Choroid plexus epithelial cell (primary cell): ENCODE measurements at regions not wholly inside any gene's neighbourhood (a gene's known extent, or its start where the extent isn't known, plus 50 kb on each side); places are given as distances from the start of the nearest gene placed in this dataset.

Source experiments
- DNase-seq: peaks from one replicate; pipeline ENCODE4 v3.0.0-alpha.2; 2010; ENCODE audit warnings: low read depth
- H3K4me3 ChIP-seq: 2 replicates; pipeline ENCODE4 v1.5.1; 2011; ENCODE audit warnings: low read depth, mild to moderate bottlenecking, control low read depth, low read length, moderate library complexity
- TF ChIP-seq, protein P1 (sequence below): conservative IDR thresholded peaks from 2 replicates; pipeline ENCODE4 v1.5.1; 2011; ENCODE audit warnings: low read depth, mild to moderate bottlenecking, control low read depth, inconsistent platforms, low read length, moderate library complexity

DNA sequence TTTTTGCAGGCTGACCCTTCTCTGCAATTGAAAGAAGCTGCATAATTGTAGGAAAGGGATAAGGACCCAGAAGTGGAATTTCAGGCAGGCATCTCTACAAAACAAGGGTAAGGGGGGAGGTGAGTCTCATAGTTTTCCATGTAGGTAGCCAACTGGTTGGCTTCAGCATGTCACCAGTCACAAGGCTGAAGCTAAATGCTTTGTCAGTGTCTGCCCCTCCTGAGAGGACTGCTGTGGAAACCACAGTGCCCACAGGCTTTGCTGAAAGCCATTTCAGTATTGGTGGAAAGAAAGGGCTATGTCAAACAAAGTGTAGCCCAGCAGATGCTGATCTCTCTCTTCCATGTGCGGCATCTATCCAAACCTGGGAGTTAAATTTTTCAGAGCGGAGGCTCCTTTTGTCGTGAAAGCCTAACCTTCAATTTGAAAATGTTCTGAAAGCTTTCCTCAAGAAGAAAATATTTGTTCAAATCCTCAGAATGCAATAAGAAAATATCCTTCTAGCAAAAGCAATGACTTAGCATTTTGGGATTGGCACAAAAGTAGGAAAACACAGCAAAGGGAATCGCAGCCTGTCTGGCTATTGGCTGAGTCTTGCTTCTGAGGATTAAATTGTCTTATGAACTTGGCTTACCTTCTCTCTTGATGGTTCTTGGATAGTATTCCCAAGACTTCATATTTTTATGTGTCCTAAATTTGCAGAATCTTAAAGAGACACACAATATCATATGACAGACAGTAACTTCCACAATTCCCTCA, 591.7 kb downstream of the PLPP3 start:
- TF ChIP-seq, protein P1, sequence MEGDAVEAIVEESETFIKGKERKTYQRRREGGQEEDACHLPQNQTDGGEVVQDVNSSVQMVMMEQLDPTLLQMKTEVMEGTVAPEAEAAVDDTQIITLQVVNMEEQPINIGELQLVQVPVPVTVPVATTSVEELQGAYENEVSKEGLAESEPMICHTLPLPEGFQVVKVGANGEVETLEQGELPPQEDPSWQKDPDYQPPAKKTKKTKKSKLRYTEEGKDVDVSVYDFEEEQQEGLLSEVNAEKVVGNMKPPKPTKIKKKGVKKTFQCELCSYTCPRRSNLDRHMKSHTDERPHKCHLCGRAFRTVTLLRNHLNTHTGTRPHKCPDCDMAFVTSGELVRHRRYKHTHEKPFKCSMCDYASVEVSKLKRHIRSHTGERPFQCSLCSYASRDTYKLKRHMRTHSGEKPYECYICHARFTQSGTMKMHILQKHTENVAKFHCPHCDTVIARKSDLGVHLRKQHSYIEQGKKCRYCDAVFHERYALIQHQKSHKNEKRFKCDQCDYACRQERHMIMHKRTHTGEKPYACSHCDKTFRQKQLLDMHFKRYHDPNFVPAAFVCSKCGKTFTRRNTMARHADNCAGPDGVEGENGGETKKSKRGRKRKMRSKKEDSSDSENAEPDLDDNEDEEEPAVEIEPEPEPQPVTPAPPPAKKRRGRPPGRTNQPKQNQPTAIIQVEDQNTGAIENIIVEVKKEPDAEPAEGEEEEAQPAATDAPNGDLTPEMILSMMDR, result no peak
- no peak overlapping the region for H3K4me3 ChIP-seq
- no peak for DNase-seq

DNA sequence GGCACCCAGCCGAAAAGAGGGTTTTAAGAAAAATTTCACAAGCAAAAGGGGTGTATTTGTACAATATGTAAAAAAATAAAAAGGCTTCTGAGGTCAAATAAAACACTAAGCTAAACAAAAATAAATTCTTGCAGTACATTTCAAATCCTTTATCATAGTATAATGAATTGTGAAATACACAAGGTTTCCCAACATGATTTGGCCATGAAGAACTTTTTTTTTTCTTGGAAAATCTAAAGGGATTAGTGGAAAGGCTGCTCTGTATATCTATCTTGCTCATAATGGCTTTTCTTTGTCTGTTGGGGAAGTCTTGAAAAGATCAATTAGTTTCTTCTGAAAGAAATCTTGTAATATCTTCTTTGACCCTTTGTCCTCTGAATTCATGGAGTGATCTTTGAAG, 593.4 kb downstream of the PLPP3 start:
- H3K4me3 ChIP-seq, result no peak overlapping the region
- TF ChIP-seq, protein P1, result no peak
- DNase-seq, result no peak

DNA sequence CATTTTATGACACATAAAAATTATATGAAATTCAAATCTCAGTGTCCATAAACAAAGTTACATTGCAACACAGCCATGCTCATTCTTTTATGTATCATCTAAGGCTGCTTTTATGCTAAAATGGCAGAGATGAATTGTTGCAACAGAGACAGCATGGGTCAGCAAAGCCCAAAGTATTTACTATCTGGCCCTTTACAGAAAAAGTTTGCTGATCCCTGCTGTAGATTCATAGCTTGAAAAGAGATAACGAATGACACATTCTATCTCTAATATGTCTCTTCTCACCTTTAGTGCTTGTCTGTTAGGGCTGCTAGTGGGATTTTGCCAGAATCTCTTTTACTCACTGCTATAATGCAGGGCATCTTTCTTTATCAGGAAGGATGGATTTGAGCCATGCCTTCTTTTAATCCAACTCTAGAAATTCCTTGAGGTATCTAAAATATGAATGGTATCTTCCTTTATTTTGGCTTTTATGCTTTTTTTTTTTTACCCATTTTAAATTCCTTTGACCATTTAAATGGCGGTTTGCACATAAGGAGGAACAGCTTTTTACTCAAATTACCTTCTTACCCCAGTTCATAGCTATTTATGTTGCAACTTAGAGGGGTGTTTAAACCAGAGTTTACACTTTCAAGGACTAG, 598.2 kb downstream of the PLPP3 start:
- TF ChIP-seq, protein P1, result no peak

DNA sequence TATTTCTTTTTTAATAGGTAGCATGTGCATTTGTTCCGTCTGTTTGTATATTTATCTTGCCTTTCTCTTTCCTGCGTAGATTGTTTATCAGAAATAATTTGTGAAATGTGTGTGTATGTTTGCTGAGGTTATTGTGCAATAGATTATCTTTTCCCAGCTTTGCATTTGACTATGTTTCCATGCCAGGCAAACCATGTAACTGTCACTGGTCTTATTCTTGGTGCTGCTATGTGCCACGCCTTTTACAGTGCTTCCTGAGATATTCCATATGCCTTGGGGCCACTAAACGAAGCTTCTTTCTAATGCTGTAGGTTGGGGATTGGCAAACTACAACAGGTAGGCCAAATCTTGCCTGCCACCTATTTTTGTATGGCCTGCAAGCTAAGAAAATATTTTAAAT, 598.8 kb downstream of the PLPP3 start:
- DNase-seq, result no peak
- H3K4me3 ChIP-seq, result no peak overlapping the region

More for the DNA sequence above, 598.2 kb downstream of the PLPP3 start:
- H3K4me3 ChIP-seq, result no peak overlapping the region
- peak; percentile 7 for DNase-seq

DNA sequence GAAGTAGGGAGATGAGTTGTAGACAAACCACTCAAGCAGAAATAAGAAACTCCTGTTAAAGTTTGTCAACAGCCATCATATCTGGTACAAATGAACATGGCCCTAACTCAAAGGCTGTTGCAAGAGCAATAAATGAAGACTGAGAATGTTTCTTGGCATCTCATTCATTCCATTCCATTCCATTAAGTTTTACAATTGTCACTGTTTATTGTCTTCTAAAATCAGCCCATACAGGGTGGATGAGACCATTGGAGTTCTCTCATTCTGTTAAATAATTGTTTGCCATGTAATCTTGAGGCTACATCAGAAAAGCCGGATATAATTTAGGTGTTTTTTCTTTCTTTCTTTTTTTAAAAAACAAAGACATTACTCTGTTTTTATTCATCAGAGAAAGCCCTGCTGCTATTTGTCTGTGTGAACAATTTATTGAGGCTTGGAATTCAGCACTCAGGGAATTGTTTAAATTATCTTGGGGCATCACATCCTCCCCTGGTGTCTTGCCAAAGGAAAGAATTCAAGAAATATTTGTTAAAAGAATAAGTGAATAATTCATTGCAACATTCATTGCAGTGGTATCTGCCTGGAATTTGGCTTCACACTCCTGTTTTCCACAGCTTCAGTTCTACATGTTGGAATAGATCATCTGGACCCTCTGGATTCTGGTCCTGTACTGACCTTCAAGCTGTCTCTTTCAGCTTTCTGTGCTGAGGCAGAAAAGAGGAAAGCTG, 604.5 kb downstream of the PLPP3 start:
- TF ChIP-seq, protein P1, result no peak
- H3K4me3 ChIP-seq, result no peak overlapping the region
- DNase-seq, result peak; percentile 54

More for the DNA sequence above, 598.8 kb downstream of the PLPP3 start:
- TF ChIP-seq, protein P1, result no peak

DNA sequence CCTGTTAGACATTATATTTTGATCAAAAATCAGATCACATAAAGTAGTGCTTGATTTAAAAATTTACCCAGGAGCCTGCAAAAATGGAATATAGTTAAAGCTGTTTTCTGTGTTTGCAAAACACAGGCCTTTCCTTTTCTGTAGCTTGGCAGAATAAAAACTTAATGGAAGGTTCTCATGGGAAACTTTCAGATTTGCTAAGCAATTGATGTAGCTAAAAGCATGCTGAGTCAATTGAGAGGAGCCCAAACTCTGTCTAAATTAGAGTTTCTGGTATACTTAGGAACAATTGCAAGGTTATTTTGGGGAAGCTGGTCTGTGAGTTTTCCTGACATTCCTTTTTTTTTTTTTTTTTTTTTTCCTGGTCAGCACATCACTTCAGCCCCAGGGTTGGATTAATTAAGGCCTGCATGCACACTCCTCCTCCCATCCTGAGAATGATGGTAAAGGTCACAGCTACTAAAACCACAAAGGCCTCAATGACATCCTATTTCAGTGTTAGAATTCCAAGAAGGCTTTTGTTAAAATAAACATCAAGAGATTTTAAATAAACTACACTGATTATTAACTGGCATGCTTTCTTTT, 608.7 kb downstream of the PLPP3 start:
- peak; percentile 57 for DNase-seq
- H3K4me3 ChIP-seq, result no peak overlapping the region
- TF ChIP-seq, protein P1, result no peak
